ENCODE measurements at regions not wholly inside any gene's neighbourhood (a gene's known extent, or its start where the extent isn't known, plus 50 kb on each side); places are given as distances from the start of the nearest gene placed in this dataset.

GRCh38 chr5:124590686-124591085, 155.8 kb downstream of the ZNF608 start:
- Histone ChIP-seq H3K36me3 (replicated peaks) (no peaks in the 10 kb centered on the region), H3K4me3 (ENCODE audit: low read depth, low read length) (no peak overlapping the region), H3K27ac (no peak overlapping the region), H3K27me3 (replicated peaks) (no peaks in the 10 kb centered on the region)
- TF ChIP-seq, protein P1, sequence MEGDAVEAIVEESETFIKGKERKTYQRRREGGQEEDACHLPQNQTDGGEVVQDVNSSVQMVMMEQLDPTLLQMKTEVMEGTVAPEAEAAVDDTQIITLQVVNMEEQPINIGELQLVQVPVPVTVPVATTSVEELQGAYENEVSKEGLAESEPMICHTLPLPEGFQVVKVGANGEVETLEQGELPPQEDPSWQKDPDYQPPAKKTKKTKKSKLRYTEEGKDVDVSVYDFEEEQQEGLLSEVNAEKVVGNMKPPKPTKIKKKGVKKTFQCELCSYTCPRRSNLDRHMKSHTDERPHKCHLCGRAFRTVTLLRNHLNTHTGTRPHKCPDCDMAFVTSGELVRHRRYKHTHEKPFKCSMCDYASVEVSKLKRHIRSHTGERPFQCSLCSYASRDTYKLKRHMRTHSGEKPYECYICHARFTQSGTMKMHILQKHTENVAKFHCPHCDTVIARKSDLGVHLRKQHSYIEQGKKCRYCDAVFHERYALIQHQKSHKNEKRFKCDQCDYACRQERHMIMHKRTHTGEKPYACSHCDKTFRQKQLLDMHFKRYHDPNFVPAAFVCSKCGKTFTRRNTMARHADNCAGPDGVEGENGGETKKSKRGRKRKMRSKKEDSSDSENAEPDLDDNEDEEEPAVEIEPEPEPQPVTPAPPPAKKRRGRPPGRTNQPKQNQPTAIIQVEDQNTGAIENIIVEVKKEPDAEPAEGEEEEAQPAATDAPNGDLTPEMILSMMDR (IDR thresholded peaks at IDR 0.05; ENCODE audit: low read depth, low read length, missing control alignments), result no peak
- in situ Hi-C loops (cut with HindIII; ENCODE audit: low pct_ligation_motif_present, low sequenced_read_pairs), result no loop called here
- no peak for DNase-seq

GRCh38 chr5:124587280-124587679, 159.2 kb downstream of the ZNF608 start:
- no peak overlapping the region for H3K4me3 ChIP-seq (ENCODE audit: low read depth, low read length)
- TF ChIP-seq, protein P1 (IDR thresholded peaks at IDR 0.05; ENCODE audit: low read depth, low read length, missing control alignments), result no peak
- DNase-seq, result no peak
- in situ Hi-C loops (cut with HindIII; ENCODE audit: low pct_ligation_motif_present, low sequenced_read_pairs), result no loop called here
- H3K36me3 ChIP-seq (replicated peaks), result no peaks in the 10 kb centered on the region
- H3K27me3 ChIP-seq (replicated peaks), result no peaks in the 10 kb centered on the region
- H3K27ac ChIP-seq, result no peak overlapping the region

DNA sequence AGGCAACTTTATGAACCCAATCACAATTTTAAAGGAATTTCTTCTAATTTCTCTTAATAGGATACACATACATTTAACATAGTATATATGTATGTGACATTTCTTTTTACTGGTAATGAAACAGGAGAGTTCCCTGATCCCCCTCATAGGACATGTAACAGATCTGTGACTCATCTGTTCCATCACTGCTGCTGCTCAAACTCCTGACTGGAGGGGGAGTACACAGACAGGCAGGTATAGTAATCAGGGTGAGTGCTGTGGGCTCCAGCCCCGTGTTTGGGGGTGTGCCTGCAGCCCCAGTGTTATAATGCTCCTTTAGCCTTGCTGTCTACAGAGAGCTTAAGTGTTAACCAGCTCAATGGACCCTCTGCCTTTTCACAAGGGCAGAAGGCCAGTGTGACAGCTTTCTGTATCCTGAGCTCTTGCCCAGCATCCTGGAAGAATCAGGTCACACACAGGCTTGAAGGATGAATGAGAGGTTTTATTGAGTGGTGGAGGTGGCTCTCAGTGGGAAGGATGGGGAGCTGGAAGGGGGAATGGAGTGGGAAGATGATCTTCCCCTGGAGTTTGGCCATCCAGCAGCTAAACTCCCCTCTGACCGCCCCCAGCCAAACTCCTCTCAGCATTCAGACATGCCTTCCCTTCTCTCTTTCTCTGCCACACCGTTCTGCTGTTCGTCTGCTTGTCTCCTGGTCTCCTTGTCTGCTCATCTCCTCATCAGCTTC, 161.3 kb downstream of the ZNF608 start:
- no peaks in the 10 kb centered on the region for H3K27me3 ChIP-seq (replicated peaks)
- no peak for DNase-seq
- H3K27ac ChIP-seq, result no peak overlapping the region
- no peak overlapping the region for H3K4me3 ChIP-seq (ENCODE audit: low read depth, low read length)
- in situ Hi-C loops (cut with HindIII; ENCODE audit: low pct_ligation_motif_present, low sequenced_read_pairs), result no loop called here
- H3K36me3 ChIP-seq (replicated peaks), result no peaks in the 10 kb centered on the region
- TF ChIP-seq, protein P1 (IDR thresholded peaks at IDR 0.05; ENCODE audit: low read depth, low read length, missing control alignments), result no peak

GRCh38 chr5:124583469-124584350, 162.7 kb downstream of the ZNF608 start:
- H3K4me3 ChIP-seq (ENCODE audit: low read depth, low read length), result no peak overlapping the region
- TF ChIP-seq, protein P1 (IDR thresholded peaks at IDR 0.05; ENCODE audit: low read depth, low read length, missing control alignments), result no peak
- no peak overlapping the region for H3K27ac ChIP-seq
- in situ Hi-C loops (cut with HindIII; ENCODE audit: low pct_ligation_motif_present, low sequenced_read_pairs), result no loop called here
- no peaks in the 10 kb centered on the region for H3K36me3 ChIP-seq (replicated peaks)
- H3K27me3 ChIP-seq (replicated peaks), result no peaks in the 10 kb centered on the region
- DNase-seq, result peak; percentile 86

DNA sequence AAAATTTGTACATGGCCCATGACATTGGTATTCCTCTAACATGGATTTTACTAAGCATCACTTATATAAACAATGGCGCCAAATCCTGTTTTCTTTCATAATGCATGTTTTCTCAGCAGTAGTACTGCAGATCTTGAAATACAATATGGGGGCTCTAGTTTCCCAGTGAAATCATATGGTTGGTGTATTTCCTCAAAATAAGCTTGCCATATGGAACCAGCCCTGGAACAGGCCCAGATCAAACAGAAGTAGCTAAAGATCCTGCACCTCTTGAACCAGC, 163.9 kb downstream of the ZNF608 start:
- H3K27ac ChIP-seq, result no peak overlapping the region
- TF ChIP-seq, protein P1 (IDR thresholded peaks at IDR 0.05; ENCODE audit: low read depth, low read length, missing control alignments), result no peak
- no peak for DNase-seq
- in situ Hi-C loops (cut with HindIII; ENCODE audit: low pct_ligation_motif_present, low sequenced_read_pairs), result no loop called here
- no peak overlapping the region for H3K4me3 ChIP-seq (ENCODE audit: low read depth, low read length)
- no peaks in the 10 kb centered on the region for H3K27me3 ChIP-seq (replicated peaks)
- no peaks in the 10 kb centered on the region for H3K36me3 ChIP-seq (replicated peaks)
